Small intestine (tissue), 7 donors: ENCODE measurements at regions not wholly inside any gene's neighbourhood (a gene's known extent, or its start where the extent isn't known, plus 50 kb on each side); places are given as distances from the start of the nearest gene placed in this dataset.

Experiments used
- DNase-seq, 2 donors: peaks; one replicate each; pipeline versions ENCODE4 v3.0.0 to v3.0.0-alpha.2; 2013
- FAIRE-seq: peaks from 2 replicates; lab custom pipeline; 2012; peaks lifted over from hg19 to GRCh38; lab: Jason Lieb, UNC
- H3K27ac ChIP-seq, 3 donors: one replicate each; pipeline ENCODE4 v1.5.1; 2013; ENCODE audit warnings: low read length in 2 of 3, mild to moderate bottlenecking in 2 of 3, control low read depth in 1 of 3, inconsistent platforms in 1 of 3, low read depth in 1 of 3, moderate library complexity in 1 of 3
- H3K27me3 ChIP-seq, 3 donors: one replicate each; pipeline ENCODE4 v1.6.1; 2013; ENCODE audit warnings: low read length in 3 of 3, inconsistent platforms in 1 of 3; ENCODE audit not compliant: control insufficient read depth in 3 of 3, insufficient read depth in 3 of 3
- H3K36me3 ChIP-seq, 3 donors: one replicate each; pipeline ENCODE4 v1.6.1; 2013; ENCODE audit warnings: low read length in 3 of 3, inconsistent platforms in 1 of 3, low read depth in 1 of 3, mild to moderate bottlenecking in 1 of 3, moderate library complexity in 1 of 3; ENCODE audit not compliant: control insufficient read depth in 3 of 3, insufficient read depth in 2 of 3
- H3K4me1 ChIP-seq, 3 donors: one replicate each; pipeline ENCODE4 v1.6.1; 2013; ENCODE audit warnings: low read length in 2 of 3, inconsistent platforms in 1 of 3, low read depth in 1 of 3, mild to moderate bottlenecking in 1 of 3, moderate library complexity in 1 of 3; ENCODE audit not compliant: control insufficient read depth in 3 of 3, insufficient read depth in 2 of 3
- H3K4me3 ChIP-seq, 3 donors: one replicate each; pipeline ENCODE4 v1.5.1; 2013; ENCODE audit warnings: low read length in 3 of 3, control low read depth in 1 of 3, inconsistent platforms in 1 of 3, low read depth in 1 of 3, mild to moderate bottlenecking in 1 of 3, moderate library complexity in 1 of 3
- H3K9me3 ChIP-seq, 2 donors: one replicate each; pipeline ENCODE4 v1.6.1; 2013; ENCODE audit warnings: low read depth in 1 of 2, low read length in 1 of 2; ENCODE audit not compliant: control insufficient read depth in 2 of 2, insufficient read depth in 1 of 2
- WGBS, 3 donors: extraction: QIAGEN DNeasy Blood & Tissue Kit; methylation state at CpG; one replicate each; pipeline ENCODE4 v1.1.7; 2013; 5-methylcytosine and 5-hydroxymethylcytosine counted together
- donor health status: healthy with polysubstance abuse.
- donor health status: control.
- donor health status: control.
- donor health status: Bipolar disorder and iron deficiency.
- donor health status: healthy.

GRCh38 chr12:92558806-92559205 lies 144.0 kb upstream of the PLEKHG7 start:
- 40 to 58% (median 47%) methylated on average over 2 of the region's 2 CpGs for WGBS, 3 donors
- Histone ChIP-seq H3K36me3 (no peaks in the 10 kb centered on the region), H3K4me1 (peaks cover 5 to 39% (median 15%) of the 10 kb centered on the region in 3 donors), H3K4me3 (no peak overlapping the region), H3K27ac (peak overlapping the region in 1 of 3 donors; percentile 20), H3K9me3 (peaks cover 0 to 7% of the 10 kb centered on the region in 2 donors), H3K27me3 (no peaks in the 10 kb centered on the region)
- FAIRE-seq (no peak), DNase-seq (no peak)

DNA sequence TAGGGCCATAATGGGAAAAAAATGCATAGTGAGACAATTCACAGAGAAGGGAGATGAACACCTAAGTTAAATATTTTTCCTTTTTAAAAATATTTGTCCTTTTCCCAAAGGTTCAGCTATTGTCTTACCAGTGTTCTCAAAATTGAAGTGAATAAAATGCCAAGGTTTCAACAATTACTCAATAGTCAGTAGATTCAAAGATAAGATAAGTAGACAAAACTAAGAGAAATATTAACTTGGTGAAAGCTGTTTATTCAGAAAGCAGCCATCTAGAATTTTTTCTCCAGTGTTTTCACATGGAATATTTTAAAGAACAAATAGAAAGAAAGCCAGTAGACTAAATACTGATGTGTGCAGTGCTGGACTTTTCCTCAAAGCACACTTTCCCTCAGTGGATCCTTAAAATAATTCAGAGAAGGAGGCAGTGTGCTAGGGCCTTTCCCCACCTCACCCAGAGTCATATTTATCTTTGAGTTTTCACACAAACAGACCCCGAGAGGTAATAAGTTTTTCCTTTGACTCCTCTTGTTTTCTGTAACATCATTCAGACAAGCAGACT lies 144.5 kb upstream of the PLEKHG7 start:
- FAIRE-seq (no peak), DNase-seq (no peak)
- H3K27me3 ChIP-seq, result no peaks in the 10 kb centered on the region
- peak overlapping the region in 1 of 3 donors; percentile 20 for H3K27ac ChIP-seq
- peaks cover 0 to 7% of the 10 kb centered on the region in 2 donors for H3K9me3 ChIP-seq
- H3K4me1 ChIP-seq, result peaks cover 5 to 43% (median 15%) of the 10 kb centered on the region in 3 donors
- H3K4me3 ChIP-seq, result no peak overlapping the region
- 56 to 64% (median 59%) methylated on average over 1 of the region's 1 CpG for WGBS, 3 donors
- no peaks in the 10 kb centered on the region for H3K36me3 ChIP-seq

GRCh38 chr12:92557422-92557724 lies 145.4 kb upstream of the PLEKHG7 start:
- DNase-seq (no peak), FAIRE-seq (no peak)
- no peak overlapping the region for H3K4me3 ChIP-seq
- H3K27me3 ChIP-seq, result no peaks in the 10 kb centered on the region
- H3K27ac ChIP-seq, result peak overlapping the region in 1 of 3 donors; percentile 48
- WGBS, 3 donors, result 74 to 84% (median 77%) methylated on average over 2 of the region's 2 CpGs
- peaks cover 6 to 49% (median 18%) of the 10 kb centered on the region in 3 donors for H3K4me1 ChIP-seq
- H3K36me3 ChIP-seq, result no peaks in the 10 kb centered on the region
- H3K9me3 ChIP-seq, result peaks cover 0 to 7% of the 10 kb centered on the region in 2 donors

DNA sequence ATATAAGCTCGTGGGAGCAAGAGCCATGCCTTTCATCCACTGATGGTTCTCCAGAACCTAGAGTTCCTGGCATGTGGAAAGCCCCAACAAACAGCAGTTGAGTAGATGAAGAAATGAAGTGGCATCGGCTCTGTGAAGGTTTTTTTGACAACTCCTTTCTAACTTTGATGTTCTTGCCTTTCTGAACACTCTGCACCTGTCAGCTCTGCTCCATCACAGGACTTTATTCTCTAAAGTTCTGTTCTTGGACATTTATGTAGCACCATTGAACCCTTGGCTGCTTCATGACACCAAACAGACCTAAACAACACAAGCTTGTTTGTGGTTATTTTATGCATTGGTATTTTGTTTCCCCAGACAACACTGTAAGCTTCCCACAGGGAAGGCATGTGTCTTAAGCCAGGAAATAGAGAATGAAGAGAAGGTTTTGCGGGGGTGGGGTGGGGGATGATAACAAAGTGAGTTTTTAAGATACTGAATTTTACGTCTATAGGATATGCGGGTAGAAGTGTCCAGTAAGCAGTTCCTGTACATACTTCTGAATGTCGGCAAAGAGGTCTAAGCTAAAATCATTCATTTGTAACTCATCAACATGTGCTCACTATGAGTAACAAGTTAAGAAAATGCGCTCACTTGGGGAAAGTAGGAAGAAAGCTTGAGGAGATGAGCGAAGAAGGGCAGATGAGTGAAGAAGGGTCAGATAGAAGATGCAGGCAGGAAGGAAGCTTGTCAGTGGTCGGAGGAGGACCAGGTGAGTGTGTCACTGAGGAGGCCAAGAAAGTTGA lies 146.0 kb upstream of the PLEKHG7 start:
- H3K4me1 ChIP-seq, result peaks cover 8 to 49% (median 20%) of the 10 kb centered on the region in 3 donors
- no peaks in the 10 kb centered on the region for H3K36me3 ChIP-seq
- peak overlapping the region in 1 of 3 donors; percentile 48 for H3K27ac ChIP-seq
- 83 to 85% (median 84%) methylated on average over 9 of the region's 9 CpGs for WGBS, 3 donors
- peaks cover 0 to 7% of the 10 kb centered on the region in 2 donors for H3K9me3 ChIP-seq
- H3K4me3 ChIP-seq, result no peak overlapping the region
- H3K27me3 ChIP-seq, result no peaks in the 10 kb centered on the region
- no peak for FAIRE-seq
- no peak for DNase-seq

DNA sequence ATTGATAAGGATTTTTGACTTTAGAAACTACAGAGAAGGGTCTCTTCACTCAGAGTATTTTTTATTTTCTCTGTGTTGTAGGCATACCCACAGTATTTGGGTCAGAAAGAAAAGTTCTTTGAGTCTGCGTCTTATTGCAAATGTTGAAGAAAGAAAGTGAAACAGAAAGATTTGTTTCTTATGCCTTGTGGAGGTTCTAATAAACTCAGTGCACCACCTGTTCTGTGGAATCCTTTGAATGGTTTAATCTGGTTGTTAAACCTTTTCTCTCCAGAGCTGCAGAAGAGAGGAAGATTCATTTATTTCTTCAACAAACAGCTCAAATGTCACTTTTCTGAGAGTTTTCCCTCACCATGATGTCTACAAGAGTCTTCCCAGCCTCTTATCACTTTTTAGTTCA lies 146.6 kb upstream of the PLEKHG7 start:
- peaks cover 0 to 6% of the 10 kb centered on the region in 2 donors for H3K9me3 ChIP-seq
- H3K4me3 ChIP-seq, result no peak overlapping the region
- DNase-seq, result peak in 1 of 2 donors; percentile 37
- no peak for FAIRE-seq
- H3K36me3 ChIP-seq, result no peaks in the 10 kb centered on the region
- no peaks in the 10 kb centered on the region for H3K27me3 ChIP-seq
- WGBS, 3 donors, result 14 to 25% (median 16%) methylated on average over 1 of the region's 1 CpG
- H3K4me1 ChIP-seq, result peaks cover 11 to 51% (median 15%) of the 10 kb centered on the region in 3 donors
- H3K27ac ChIP-seq, result no peak overlapping the region

DNA sequence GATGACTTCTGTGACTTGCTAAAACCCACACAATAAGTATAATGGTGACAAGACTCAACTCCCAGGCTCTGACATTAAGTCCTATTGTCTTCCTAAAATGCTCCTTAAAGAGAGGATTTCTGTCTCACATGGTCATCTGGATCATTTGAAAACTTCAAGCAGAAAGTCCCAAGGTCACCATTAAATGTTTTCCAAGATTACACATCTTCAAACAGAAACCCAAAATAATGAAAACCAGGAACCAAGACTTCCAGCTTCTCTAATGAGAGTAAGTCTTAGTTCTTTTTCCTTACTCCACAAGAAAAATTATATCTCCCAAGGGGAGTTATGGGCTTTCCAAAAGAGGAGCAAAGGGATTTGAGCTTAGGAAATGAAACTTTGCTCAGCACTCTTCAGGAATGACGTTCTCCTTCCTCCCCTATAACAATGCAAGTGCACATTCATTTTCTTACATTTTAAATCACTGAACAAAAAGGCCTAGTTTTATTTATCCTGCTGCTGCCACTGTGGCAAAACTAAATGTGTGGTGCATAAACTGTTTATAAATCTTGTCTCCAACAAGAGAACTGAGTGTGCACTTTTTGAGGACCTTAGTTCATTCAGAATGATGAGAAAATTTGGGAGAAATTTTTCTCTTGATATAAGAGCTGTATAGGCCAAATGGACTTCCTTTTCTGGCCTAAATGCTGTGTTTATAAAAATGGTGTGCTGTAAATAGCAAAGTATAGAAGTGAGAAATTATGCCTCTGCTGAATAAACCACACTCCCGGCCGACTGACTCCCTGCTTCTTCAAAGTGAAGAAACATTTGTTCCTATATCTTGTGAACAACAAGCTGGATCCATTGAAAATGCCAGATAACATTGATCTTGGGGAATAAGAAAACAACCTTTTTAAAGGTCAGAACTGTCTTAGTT lies 148.4 kb upstream of the PLEKHG7 start:
- 57 to 88% (median 85%) methylated on average over 3 of the region's 3 CpGs for WGBS, 3 donors
- Histone ChIP-seq H3K4me3 (no peak overlapping the region), H3K9me3 (peaks cover 0 to 3% of the 10 kb centered on the region in 2 donors), H3K4me1 (peaks cover 11 to 64% (median 11%) of the 10 kb centered on the region in 3 donors), H3K27ac (peak overlapping the region in 2 of 3 donors; percentile 32 to 70), H3K36me3 (no peaks in the 10 kb centered on the region), H3K27me3 (no peaks in the 10 kb centered on the region)
- FAIRE-seq (no peak), DNase-seq (no peak)

- peaks cover 0 to 3% of the 10 kb centered on the region in 2 donors for H3K9me3 ChIP-seq
- 56 to 66% (median 56%) methylated on average over 6 of the region's 6 CpGs for WGBS, 3 donors
- no peak for FAIRE-seq
- peak overlapping the region; percentile 4 to 70 (median 6) for H3K27ac ChIP-seq
- H3K27me3 ChIP-seq, result no peaks in the 10 kb centered on the region
- peaks cover 11 to 68% (median 11%) of the 10 kb centered on the region in 3 donors for H3K4me1 ChIP-seq
- H3K36me3 ChIP-seq, result no peaks in the 10 kb centered on the region
- DNase-seq, result no peak
- no peak overlapping the region for H3K4me3 ChIP-seq
Measured at GRCh38 chr12:92553389-92553788, 149.4 kb upstream of the PLEKHG7 start.
